Fibroblast of villous mesenchyme (primary cell): ENCODE measurements at regions not wholly inside any gene's neighbourhood (a gene's known extent, or its start where the extent isn't known, plus 50 kb on each side); places are given as distances from the start of the nearest gene placed in this dataset.

Source experiments
- DNase-seq: peaks from one replicate; pipeline ENCODE4 v3.0.0-alpha.2; 2010; ENCODE audit warnings: low read depth
- H3K4me3 ChIP-seq: 2 replicates; pipeline ENCODE4 v1.5.1; 2011; ENCODE audit warnings: low read depth, mild to moderate bottlenecking, low read length
- TF ChIP-seq, protein P1 (sequence below): IDR thresholded peaks from 2 replicates; pipeline ENCODE4 v1.5.1; 2012; ENCODE audit warnings: low read depth, mild to moderate bottlenecking, low read length; ENCODE audit not compliant: insufficient read depth

GRCh38 chr3:139838269-139838957, 96.6 kb upstream of the CLSTN2 start:
- TF ChIP-seq, protein P1, sequence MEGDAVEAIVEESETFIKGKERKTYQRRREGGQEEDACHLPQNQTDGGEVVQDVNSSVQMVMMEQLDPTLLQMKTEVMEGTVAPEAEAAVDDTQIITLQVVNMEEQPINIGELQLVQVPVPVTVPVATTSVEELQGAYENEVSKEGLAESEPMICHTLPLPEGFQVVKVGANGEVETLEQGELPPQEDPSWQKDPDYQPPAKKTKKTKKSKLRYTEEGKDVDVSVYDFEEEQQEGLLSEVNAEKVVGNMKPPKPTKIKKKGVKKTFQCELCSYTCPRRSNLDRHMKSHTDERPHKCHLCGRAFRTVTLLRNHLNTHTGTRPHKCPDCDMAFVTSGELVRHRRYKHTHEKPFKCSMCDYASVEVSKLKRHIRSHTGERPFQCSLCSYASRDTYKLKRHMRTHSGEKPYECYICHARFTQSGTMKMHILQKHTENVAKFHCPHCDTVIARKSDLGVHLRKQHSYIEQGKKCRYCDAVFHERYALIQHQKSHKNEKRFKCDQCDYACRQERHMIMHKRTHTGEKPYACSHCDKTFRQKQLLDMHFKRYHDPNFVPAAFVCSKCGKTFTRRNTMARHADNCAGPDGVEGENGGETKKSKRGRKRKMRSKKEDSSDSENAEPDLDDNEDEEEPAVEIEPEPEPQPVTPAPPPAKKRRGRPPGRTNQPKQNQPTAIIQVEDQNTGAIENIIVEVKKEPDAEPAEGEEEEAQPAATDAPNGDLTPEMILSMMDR, result no peak
- DNase-seq, result no peak
- H3K4me3 ChIP-seq, result no peak overlapping the region

DNA sequence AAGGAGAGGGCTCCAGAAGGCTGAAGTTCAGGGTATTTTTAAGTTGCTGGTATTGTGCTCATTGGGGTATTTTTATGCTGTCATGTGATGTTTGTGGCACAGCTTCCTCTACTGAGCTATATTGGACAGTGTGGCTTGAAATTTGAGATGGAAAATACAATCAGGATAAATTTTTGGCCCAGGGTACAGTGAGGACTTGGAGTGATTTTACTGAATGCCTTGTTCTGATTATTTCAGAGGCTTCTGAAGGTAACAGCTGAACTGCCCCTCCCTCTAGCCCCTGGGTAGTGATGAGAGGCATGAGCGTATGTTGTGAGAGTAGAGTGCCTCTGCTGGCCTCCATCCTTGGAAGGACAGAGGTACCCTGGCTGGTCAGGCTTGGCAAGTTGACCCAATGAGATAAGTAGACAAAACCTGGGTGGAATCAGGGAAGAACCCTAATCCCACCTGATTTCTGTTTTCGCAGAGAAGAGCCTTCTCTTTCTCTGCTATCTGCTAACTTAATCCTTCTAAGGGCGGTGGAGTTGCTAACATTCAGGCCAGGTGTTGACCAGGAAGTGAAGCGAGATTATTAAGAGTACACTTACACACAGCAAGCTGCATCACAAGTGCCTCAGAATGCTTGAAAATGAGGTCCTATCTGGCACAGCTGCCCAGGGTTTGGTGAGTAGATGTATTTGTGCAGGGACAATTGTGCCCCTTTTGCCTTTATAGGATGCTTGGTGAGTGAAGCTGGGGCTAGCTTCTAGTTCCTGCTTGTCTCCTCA, 98.1 kb upstream of the CLSTN2 start:
- no peak overlapping the region for H3K4me3 ChIP-seq
- TF ChIP-seq, protein P1, result no peak
- DNase-seq, result no peak

GRCh38 chr3:139835830-139836683, 98.9 kb upstream of the CLSTN2 start:
- no peak overlapping the region for H3K4me3 ChIP-seq
- DNase-seq, result no peak
- TF ChIP-seq, protein P1, result no peak

DNA sequence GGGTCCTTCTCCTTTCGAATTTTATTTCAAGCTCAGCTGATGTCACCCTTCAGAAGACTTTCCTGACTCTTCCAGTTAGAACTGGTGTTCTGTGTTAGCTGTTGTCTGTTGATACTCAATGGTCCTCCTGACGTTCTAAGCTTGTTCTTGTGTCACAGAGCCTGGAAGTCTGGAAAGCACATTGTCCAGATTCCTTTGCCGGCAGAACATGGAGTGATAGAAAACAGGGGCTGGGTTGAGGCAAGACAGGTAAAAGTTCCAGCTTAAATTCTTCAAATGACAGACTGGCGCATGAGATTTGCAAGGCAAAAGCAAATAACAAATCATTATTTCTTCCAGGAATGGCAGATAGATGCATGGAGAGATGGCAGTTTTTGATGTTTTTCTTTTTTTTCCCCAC, 102.0 kb upstream of the CLSTN2 start:
- TF ChIP-seq, protein P1, result no peak
- DNase-seq, result no peak
- H3K4me3 ChIP-seq, result no peak overlapping the region

- no peak overlapping the region for H3K4me3 ChIP-seq
- TF ChIP-seq, protein P1, result no peak
- DNase-seq, result no peak
These were observed 104.2 kb upstream of the CLSTN2 start for GRCh38 chr3:139830817-139831216.

DNA sequence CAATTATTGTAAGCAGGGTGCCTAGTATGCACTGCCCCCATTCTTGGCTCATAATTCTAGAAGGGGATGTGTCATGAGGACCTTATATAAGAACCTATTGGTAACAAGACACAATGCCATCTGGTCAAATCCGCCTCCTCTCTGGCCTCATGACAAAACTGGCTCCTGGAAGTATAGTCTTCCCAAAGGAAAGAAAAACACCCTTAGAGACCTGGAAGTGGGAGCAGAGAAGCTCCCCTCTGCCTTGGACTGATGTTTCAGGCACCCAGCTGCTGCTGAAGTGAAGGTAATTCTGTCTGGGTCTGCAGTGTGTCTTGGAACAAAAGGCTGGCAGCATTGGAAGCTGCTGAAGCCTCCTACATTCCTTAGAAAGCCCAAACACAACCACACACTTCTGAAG, 107.2 kb upstream of the CLSTN2 start:
- H3K4me3 ChIP-seq, result no peak overlapping the region
- no peak for DNase-seq
- TF ChIP-seq, protein P1, result no peak
